Bone marrow (tissue), 2 donors: ENCODE measurements at regions not wholly inside any gene's neighbourhood (a gene's known extent, or its start where the extent isn't known, plus 50 kb on each side); places are given as distances from the start of the nearest gene placed in this dataset.

Experiments
- DNase-seq, 2 donors: peaks; one replicate each; lab custom pipeline; 2025; lab: John Stamatoyannopoulos, UW

DNA sequence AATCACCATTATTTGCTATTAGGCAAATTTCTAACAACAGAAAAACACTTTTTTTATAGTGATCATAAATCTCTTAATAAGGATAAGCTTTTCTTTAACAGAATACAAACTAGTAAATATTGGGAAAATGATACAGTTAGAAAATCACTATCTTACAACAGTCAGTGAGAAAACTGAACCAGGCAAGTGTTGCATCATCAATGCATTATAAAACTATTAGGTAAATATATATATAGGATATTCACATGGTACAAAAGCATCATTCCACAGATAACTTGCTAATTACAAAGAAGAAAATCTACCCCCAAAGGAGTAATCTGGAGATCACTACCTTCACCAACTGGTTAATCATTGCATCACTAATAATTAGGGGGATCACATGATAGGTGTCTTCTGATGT is 652.1 kb downstream of the HACE1 start:
- DNase-seq: no peak

DNA sequence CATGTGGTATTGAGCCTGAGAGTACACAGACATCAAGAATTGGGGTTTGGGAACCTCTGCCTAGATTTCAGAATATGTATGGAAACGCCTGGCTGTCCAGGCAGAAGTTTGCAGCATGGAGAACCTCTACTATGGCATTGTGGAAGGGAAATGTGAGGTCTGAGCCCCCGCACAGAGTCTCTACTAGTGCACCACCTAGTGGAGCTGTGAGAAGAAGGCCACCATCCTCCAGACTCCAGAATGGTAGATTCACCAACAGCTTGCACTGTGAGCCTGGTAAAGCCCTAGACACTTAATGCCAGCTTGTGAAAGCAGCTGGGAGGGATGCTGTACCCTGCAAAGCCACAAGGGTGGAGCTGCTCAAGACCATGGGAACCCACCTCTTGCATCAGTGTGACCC is 658.2 kb downstream of the HACE1 start:
- no peak for DNase-seq

DNA sequence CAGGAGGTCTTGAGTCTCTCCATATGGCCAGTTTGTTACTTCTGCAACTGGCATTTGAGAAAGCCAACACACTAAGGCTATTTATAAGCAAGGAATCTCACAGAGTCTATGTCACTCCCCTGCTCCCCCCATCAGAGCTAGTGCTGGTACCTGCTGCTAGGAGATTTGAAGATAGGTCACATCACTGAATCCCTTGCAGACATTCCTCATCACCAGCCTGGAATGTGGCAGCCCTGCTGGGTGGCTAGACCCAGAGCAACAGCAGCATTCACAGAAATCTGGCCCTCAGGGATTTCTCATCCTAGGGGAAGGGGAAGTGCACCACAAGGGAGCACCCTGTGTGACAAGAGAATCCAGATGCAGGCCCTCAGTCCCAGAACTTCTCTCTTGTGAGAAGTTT is 672.1 kb downstream of the HACE1 start:
- no peak for DNase-seq

DNA sequence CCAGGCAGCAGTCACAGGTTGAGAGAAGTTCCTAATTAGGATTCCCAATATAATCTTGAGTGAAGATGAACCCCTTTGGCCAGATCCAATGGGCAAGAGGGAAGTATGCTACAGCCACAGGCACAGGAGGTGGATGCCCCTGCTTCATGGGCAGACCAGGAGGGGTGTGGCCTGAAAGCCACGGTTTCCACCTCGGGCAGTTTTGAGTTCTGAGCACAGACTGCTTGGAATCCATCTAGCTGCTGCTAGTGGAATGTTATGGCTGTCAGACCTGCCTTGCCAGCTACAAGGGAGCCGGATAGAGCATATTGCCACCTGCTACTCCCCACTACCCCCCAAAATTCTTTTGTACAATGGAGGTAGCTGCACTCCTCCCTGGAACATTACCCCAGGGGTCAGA is 672.9 kb downstream of the HACE1 start:
- no peak for DNase-seq

DNA sequence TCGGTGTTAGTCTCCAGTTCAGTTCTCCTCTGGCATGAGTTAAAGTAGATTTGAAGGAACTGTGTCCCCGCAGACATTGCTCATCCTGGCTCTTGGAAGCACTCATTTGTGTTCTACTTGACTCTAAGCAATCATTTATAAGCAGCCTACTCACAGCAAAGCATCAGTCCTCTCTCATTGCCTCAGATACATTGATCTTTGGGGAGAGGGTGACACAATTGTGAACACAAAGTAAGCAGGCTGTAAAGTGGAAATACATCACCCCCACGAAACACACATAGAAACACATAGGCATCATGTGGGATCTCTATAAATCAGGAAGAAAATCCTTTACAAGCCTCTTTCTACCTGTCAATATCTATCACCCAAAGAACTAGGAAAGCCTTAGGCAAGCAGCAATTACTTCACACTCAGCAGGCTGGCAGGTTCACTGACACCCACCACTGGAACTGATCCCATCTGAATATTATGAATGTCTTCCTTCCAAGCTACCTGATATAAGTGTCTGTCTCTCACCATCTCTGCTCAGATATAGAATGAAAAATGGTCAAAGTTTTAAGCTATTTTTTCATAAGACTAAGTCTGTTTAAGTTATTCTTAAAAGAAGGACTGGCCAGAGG is 675.8 kb downstream of the HACE1 start:
- no peak for DNase-seq

DNA sequence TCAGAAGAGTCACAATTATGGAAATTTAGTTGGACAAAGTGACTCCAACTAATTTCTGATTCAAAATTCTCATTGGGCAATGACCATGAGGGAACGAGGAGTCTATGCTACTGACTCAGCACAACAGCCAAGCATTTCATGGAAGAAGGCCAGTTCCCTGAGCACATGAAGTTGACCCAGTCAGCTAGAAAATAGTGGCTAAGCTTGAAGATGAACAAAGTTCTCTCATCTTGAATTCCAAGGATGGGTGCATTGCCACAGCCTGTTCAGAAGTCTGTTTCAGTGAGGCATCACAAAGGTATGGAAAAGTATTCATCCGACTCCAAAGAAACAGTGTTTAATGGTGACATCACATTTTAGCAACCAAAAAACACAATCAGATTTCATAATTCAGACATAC is 676.9 kb downstream of the HACE1 start:
- no peak for DNase-seq

DNA sequence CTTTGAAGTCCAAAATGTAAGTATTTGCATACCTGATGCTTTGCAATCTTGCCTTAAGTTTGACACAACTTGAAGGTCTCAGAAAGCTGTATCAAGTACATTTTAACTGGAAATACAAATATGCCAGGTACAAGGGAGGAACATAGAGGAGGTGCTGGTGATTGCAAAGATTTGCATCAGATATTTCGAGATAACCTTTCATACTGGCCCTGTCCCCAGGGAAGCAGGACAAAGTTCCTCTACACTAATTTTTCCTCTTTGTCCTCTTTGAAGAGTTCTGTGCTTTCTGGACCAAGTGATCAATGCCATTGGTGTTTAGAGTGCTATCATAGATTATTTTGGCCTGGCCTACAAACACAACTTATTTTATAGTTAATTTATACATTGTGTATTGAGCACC is 686.1 kb downstream of the HACE1 start:
- no peak for DNase-seq

DNA sequence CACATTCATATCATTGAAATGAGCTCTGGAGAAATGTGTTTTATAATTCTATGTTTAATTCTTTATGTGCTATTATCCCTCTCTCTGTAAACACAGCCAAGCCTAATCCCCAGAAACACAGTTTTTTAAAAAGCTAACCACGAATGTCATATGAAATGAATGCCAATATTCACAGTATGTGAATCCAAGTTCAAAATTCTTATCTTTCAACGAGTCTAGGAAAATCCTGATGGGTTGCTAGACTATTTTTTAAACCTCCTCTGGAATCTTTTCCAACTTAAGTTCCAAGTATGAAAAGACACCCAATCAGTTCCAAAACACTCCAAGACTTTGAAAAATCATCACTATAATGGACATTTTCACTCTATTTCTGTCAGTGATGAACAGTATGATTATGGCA is 689.3 kb downstream of the HACE1 start:
- DNase-seq: no peak

DNA sequence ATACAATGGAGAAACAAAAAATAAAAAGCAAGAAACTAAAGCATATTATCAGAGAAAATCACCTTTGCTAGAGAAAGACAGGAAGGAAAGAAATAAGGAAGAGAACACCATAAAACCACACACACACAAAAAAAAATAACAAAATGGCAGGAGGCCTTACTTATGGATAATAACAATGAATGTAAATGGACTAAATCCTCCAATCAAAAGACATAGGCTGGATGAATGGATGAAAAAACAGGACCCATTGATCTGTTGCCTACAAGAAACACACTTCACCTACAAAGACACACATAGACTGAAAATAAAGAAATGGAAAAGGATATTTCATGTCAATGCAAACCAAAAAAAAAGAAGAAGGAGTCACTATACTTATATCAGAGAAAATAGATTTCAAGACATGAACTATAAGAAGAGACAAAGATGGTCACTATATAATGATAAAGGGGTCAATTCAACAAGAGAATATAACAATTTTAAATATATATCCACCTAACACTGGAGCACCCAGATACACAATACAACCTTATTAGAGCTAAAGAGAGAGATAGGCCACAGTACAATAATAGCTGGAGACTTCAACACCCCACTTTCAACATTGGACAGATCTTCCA is 693.6 kb downstream of the HACE1 start:
- DNase-seq: no peak

DNA sequence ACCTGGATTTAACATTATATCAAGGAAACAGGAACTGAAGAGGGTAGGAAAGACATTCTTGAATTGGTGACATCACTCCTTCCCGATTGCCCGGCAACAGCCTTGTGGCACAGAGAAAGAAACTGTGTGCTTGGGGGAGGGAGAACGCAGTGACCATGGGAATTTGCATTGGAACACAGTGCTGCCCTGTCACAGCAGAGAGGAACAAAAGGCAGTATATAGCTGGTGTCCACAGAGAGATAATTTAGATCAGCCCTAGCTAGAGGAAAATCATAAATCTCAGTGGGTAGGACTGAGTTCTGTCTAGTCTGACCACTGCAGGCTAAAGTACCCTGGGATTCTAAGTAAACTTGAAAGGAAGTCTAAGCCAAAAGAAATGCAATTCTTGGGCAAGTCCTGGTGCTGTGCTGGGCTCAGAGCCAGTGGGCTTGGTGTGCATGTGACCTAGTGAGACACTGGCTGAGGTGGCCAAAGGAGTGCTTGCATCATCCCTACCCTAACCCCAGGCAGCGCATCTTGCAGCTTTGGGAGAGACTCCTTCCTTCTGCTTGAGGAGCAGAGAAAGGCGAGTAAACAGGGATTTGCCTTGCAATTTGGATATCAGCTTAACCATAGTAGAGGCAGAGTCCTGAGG is 697.6 kb downstream of the HACE1 start:
- no peak for DNase-seq

DNA sequence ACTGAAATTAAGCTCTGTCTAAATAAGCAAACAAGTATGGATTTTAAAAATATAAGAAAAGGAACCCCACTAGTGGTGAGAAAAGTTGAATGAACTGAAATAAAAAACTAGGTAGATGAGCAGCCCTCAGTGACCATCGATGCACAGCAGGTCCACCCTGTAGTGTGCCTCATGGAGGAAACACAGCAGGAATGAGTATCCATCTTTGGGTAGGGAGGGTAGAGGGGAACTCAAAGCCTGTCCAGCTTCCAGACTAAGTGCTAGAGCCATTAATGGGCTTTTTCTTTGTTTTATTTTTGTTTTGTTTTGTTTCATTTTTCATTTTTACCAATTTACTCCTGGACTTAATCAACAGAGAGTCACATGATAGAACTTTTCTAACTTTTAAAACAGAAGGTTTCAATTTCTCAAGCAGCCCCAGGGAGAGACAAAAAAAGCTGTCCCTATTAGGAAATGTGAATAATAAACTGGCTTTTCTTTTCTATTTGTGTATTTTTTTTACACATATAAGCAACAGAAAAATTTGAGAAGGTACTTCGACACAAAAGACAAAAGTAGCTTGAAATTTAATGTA is 700.6 kb downstream of the HACE1 start:
- no peak for DNase-seq

DNA sequence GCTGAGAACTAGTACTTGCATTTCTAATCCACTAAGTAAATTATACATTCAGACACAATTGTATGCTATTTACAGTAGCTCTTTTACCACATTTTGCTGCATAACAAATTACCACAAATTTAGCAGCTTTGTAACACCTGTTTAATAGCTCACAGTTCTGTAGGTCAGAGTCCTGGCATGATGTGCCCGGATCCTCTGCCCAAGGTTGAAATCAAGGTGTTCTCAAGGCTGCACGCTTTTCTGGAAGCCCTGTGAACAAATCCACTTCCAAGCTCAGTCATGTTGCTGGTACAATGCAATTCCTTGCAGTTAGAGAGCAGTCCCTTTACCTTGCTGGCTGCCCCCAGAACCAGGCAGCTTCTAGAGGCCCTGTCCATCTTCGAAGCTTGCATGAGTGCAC is 716.0 kb downstream of the HACE1 start:
- DNase-seq: no peak

DNA sequence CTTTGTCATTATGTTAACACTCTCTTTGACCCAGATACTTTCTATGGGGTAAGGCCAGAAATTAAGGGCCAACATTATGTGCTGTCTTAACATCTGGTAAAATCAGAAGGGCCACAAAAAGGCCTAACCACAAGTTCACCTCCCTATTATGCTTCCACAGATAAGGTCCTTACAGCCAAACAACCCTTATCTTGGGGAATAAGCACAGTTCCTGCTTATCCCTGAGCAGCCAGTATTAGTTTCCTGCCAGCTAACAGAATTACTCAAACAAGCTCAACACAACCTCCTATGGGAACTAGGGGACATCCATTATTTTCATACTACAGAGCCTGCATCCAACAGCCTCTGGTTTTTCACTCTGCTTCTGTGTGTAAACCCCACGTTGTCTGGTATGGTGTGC is 724.8 kb downstream of the HACE1 start:
- no peak for DNase-seq

DNA sequence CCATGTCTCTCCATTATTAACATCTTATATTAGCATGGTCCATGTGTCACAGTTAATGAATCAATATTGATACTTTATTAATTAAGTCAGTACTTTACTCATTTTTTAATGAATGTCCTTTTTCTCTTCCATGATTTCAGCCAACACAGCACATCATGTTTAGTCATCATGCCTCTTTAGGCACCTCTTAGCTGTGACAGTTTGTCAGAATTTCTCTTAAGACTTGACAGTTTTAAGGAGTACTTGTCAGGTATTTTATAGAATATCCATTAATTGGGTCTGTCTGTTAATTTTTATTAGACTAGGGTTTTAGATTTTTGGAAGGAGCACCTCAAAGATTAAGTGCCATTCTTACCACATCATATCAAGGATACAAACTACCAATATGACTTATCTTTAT is 729.4 kb downstream of the HACE1 start:
- DNase-seq: no peak

DNA sequence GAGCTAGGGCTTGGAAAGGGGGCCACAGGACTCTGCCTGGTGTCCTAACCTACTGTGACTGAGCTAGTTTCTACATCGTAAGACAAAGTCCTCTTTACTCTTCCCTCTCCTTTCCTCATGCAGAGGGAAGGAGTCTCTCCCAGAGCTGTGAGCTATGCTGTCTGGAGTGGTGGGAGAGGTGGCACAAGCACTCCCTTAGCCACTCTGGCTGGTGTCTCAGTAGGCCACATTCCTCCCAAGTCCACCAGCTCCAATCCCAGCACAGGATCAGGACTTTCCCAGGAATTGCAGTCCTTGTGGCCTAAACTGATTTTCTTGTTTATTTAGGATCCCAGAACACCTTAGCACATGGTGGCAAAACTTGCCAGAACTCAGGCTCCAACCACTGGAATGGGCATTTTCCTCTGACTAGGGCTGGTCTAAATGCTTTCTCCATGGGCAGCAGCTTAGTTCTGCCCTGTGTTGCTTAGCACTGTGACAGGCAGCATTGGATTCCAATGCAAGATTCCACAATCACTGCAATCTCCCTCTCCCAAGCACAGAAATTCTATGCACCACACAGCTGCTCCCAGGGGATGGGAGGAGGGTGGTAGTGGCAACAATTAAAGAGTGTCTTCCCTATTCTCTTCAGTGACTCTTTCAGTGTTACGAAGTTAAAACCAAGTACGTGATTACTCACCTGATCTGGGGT is 733.3 kb downstream of the HACE1 start:
- DNase-seq: no peak

DNA sequence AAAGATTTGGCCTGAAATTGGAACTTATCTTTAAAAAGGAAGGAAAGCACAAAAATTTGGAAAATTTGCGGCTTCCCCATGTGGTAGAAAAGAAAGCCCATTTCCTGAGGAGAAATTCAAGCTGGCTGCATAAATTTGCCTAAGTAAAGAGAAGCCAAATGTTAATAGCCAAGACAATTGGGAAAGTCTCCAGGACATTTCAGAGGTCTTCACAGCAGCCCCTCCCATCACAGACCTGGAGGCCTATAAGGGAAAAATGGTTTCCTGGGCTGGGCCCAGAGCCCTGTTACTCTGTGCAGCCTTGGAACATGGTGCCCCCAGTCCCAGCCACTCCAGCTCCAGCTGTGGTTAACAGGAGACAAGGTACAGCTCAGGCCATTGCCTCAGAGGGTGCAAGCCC is 736.5 kb downstream of the HACE1 start:
- DNase-seq: no peak

DNA sequence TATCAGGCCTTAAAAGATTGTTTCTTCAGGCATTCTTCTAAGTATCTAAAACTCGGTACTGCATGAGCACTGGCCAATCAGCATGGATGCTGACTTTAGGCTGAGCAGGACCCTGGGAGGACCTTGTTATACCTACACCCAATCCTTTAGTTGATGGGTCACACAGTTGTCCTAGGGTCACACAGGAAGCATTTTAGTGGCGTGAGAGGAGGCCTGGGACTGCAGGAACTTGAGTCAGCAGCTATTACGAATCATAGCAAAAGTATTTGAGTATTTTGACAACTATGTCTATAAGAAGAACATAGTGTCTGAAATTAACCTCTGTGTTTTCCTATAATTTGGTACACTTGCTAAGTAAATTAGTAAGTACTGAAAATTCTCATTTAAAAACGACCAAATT is 741.4 kb downstream of the HACE1 start:
- no peak for DNase-seq

DNA sequence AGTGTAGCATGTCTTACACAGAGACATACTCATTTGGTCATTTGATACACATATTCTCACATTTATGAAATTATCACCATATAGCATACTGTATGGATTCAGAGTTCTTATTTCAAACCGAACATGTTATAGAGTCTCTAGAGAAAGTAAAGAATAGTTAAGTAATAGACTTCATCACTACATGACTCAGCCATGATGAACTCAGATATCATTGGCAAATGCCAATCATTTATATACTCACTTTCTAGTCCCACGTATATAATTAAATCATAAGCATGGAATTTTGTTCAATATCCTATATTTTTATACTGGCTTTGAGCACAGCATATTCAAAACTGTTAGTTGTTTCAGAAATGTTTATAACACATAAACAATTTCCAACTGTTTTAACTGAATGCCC is 749.9 kb downstream of the HACE1 start:
- no peak for DNase-seq

DNA sequence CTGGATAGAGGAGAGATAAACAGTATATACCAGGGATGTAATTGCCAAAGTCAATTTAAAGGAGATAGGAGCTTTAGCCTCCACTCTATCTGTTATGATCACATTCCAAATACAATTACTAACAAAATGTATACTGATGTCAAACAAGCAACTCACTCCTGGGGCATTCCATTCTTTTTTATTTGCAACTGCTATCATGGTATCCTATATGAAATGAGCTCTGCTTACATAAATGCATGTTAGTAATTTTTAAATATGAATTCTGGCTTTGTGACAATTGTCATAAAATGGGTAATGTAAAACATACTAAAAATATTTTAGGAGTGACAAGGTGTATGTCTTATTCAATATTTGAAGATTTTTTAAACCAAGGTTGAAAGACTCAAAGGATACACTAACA is 751.1 kb downstream of the HACE1 start:
- DNase-seq: no peak

DNA sequence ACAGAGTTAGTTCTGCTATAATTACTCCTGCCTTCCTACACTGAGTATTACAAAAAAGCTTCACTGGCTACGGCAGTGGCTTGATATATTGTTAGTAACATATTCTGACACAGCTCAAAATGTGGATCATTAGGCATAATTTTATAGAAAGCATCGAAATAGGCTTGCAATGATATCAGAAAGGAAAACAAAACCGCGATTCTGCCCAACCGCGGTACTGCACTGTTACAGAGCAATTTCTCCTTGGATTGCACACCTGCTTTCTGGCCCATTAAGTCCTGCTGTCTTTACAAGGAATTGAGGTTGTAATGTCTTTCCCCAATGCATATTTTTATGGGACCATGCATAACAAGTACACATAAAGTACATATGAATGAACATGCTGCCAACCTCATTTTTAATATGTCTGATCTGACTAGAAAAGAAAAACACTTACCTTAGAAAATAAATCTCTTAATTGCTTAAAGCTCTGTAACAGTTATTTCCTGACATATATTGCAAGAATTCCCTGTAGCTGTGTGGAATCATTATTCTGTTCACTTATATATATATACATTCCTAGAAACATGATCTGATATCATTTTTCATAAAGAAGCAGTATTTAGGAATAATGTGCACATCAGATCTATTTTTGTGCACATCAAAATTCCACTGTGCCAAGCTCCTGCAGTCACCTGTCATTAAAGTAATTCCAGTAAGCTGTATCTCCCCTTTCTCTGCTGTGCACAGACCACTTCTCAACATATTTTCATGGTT is 763.9 kb downstream of the HACE1 start:
- DNase-seq: no peak

DNA sequence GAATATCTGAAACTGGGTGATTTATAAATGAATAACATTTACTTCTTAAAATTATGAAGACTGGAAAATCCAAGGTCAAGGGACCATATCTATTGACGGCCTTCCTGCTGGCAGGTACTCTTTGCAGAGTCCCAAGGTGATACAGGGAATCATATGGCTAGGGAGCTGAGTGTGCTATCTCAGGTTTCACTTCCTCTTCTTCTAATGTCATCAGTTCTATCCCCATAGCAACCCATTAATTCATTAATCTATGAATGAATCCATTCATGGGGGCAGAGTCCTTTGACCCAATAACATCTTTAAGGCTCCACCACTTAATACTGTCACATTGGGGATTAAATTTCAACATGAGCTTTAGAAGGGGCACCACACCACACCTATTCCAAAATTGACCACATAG is 772.0 kb downstream of the HACE1 start:
- no peak for DNase-seq

DNA sequence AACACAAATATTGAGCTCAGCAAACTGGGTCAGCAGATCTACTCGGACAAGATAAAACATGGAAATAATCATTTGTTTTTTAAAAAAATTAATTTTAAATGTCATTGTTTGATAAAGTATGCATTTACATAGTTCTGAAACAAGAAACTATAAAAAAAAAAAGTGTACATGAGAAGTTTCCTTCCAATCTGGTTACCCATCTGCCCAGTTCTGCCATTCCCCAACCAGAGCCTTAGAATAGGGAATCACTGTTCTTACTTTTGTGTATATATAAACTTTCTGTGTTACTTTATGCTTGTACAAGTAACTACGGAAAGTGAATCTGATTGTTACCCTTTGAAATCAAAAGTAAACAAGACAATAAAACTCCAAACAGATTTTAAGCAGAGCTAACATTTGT is 791.4 kb downstream of the HACE1 start:
- no peak for DNase-seq
